Trophoblast cell (in vitro differentiated cells and primary cell): ENCODE measurements at regions not wholly inside any gene's neighbourhood (a gene's known extent, or its start where the extent isn't known, plus 50 kb on each side); places are given as distances from the start of the nearest gene placed in this dataset.
"Not testable (repeated sequence)": the region's sequence is repeated elsewhere in the genome, so short reads cannot be mapped to it uniquely, and the experiment has no call there.

ENCODE experiments used
- DNase-seq, 2 donors: peaks; one replicate each; pipeline ENCODE4 v3.0.0-alpha.2; 2016
- H2AFZ ChIP-seq: 2 replicates; pipeline ENCODE4 v1.6.1; 2013; ENCODE audit warnings: low read length, moderate library complexity, mild to moderate bottlenecking; ENCODE audit not compliant: insufficient read depth, poor library complexity
- H2AK5ac ChIP-seq: 2 replicates; pipeline ENCODE4 v1.6.1; 2013; ENCODE audit warnings: mild to moderate bottlenecking, low read length
- H2BK120ac ChIP-seq: 2 replicates; pipeline ENCODE4 v1.6.1; 2013; ENCODE audit warnings: low read length, mild to moderate bottlenecking, moderate library complexity; ENCODE audit not compliant: insufficient read depth, poor library complexity
- H2BK12ac ChIP-seq: 2 replicates; pipeline ENCODE4 v1.6.1; 2013; ENCODE audit warnings: mild to moderate bottlenecking, low read length, moderate library complexity
- H2BK5ac ChIP-seq: 2 replicates; pipeline ENCODE4 v1.6.1; 2013; ENCODE audit warnings: low read length, low read depth, moderate library complexity, mild to moderate bottlenecking; ENCODE audit not compliant: poor library complexity
- H3K14ac ChIP-seq: 2 replicates; pipeline ENCODE4 v1.6.1; 2013; ENCODE audit warnings: mild to moderate bottlenecking, low read length
- H3K18ac ChIP-seq: 2 replicates; pipeline ENCODE4 v1.6.1; 2013; ENCODE audit warnings: mild to moderate bottlenecking, low read length
- H3K23ac ChIP-seq: 2 replicates; pipeline ENCODE4 v1.6.1; 2013; ENCODE audit warnings: low read length
- H3K27ac ChIP-seq: 2 replicates; pipeline ENCODE4 v1.5.1; 2013; ENCODE audit warnings: low read depth, mild to moderate bottlenecking, inconsistent platforms, low read length, moderate library complexity
- H3K27me3 ChIP-seq: 2 replicates; pipeline ENCODE4 v1.6.1; 2013; ENCODE audit warnings: inconsistent platforms, mild to moderate bottlenecking, low read length, moderate library complexity; ENCODE audit not compliant: insufficient read depth
- H3K36me3 ChIP-seq, 2 experiments: 1 replicate in 1 of 2; 2 replicates in 1 of 2; pipeline ENCODE4 v1.6.1; 2013; ENCODE audit warnings: low read length in 2 of 2, mild to moderate bottlenecking in 2 of 2, moderate library complexity in 1 of 2; ENCODE audit not compliant: insufficient read depth in 2 of 2, control insufficient read depth in 1 of 2
- H3K4ac ChIP-seq: 2 replicates; pipeline ENCODE4 v1.6.1; 2013; ENCODE audit warnings: low read depth, mild to moderate bottlenecking, low read length, moderate library complexity
- H3K4me1 ChIP-seq, 2 experiments: 1 replicate in 1 of 2; 2 replicates in 1 of 2; pipeline ENCODE4 v1.6.1; 2013; ENCODE audit warnings: low read length in 2 of 2, mild to moderate bottlenecking in 2 of 2, moderate library complexity in 1 of 2; ENCODE audit not compliant: insufficient read depth in 2 of 2, control insufficient read depth in 1 of 2
- H3K4me2 ChIP-seq: 2 replicates; pipeline ENCODE4 v1.6.1; 2013; ENCODE audit warnings: inconsistent platforms, mild to moderate bottlenecking, low read length, moderate library complexity
- H3K4me3 ChIP-seq: 2 replicates; pipeline ENCODE4 v1.5.1; 2013; ENCODE audit warnings: mild to moderate bottlenecking, low read depth, low read length, inconsistent platforms
- H3K79me1 ChIP-seq: one replicate; pipeline ENCODE4 v1.6.1; 2013; ENCODE audit warnings: low read length
- H3K79me2 ChIP-seq: 2 replicates; pipeline ENCODE4 v1.6.1; 2013; ENCODE audit warnings: low read length, mild to moderate bottlenecking; ENCODE audit not compliant: control insufficient read depth, insufficient read depth, poor library complexity
- H3K9ac ChIP-seq: 2 replicates; pipeline ENCODE4 v1.6.1; 2013; ENCODE audit warnings: mild to moderate bottlenecking, low read length
- H3K9me3 ChIP-seq: 2 replicates; pipeline ENCODE4 v1.6.1; 2013; ENCODE audit warnings: low read depth, mild to moderate bottlenecking, control low read depth, inconsistent platforms, low read length; ENCODE audit not compliant: insufficient read depth
- H4K12ac ChIP-seq: 2 replicates; pipeline ENCODE4 v1.6.1; 2013; ENCODE audit warnings: low read depth, mild to moderate bottlenecking, low read length, moderate library complexity
- H4K8ac ChIP-seq: 2 replicates; pipeline ENCODE4 v1.6.1; 2013; ENCODE audit warnings: low read depth, mild to moderate bottlenecking, low read length, moderate library complexity
- H4K91ac ChIP-seq: one replicate; pipeline ENCODE4 v1.6.1; 2013; ENCODE audit warnings: low read depth, mild to moderate bottlenecking, low read length, moderate library complexity
- WGBS: extraction: QIAGEN DNeasy Blood & Tissue Kit; methylation state at CpG from one replicate; pipeline ENCODE4 v1.1.7; 2013; ENCODE audit warnings: missing lambda C conversion rate; ENCODE audit not compliant: insufficient read length, insufficient coverage; ENCODE audit errors: extremely low coverage; 5-methylcytosine and 5-hydroxymethylcytosine counted together

GRCh38 chr20:30386099-30386498 lies 871.4 kb upstream of the DEFB115 start:
- not testable (repeated sequence) for H2AFZ ChIP-seq, H3K36me3 ChIP-seq, H4K8ac ChIP-seq, H2BK120ac ChIP-seq, H3K27ac ChIP-seq, H2BK12ac ChIP-seq, H2BK5ac ChIP-seq, H3K4me2 ChIP-seq, H3K14ac ChIP-seq, H3K9ac ChIP-seq, H2AK5ac ChIP-seq, DNase-seq, H3K9me3 ChIP-seq, H3K79me2 ChIP-seq, H3K27me3 ChIP-seq, H3K79me1 ChIP-seq, H3K4me3 ChIP-seq, H3K4me1 ChIP-seq, H3K23ac ChIP-seq, H4K12ac ChIP-seq, H4K91ac ChIP-seq, H3K4ac ChIP-seq, H3K18ac ChIP-seq
- WGBS, result no CpG with 5 or more reads among the region's 4 CpGs

- H3K9me3 ChIP-seq, H3K4ac ChIP-seq, H3K36me3 ChIP-seq, H3K79me2 ChIP-seq, H2AK5ac ChIP-seq, H2BK12ac ChIP-seq, H2AFZ ChIP-seq, H3K23ac ChIP-seq, H3K27me3 ChIP-seq, H4K12ac ChIP-seq, H3K4me2 ChIP-seq, H3K27ac ChIP-seq, H3K4me1 ChIP-seq, DNase-seq, H2BK120ac ChIP-seq, H4K91ac ChIP-seq, H3K18ac ChIP-seq, H3K9ac ChIP-seq, H3K4me3 ChIP-seq, H3K79me1 ChIP-seq, H4K8ac ChIP-seq, H3K14ac ChIP-seq, H2BK5ac ChIP-seq: not testable (repeated sequence)
- no CpG with 5 or more reads among the region's 4 CpGs for WGBS
These were observed 869.6 kb upstream of the DEFB115 start for GRCh38 chr20:30387823-30388222.

GRCh38 chr20:30393523-30393922 lies 863.9 kb upstream of the DEFB115 start:
- WGBS, result no CpG with 5 or more reads among the region's 1 CpG
- not testable (repeated sequence) for H4K12ac ChIP-seq, H3K9me3 ChIP-seq, H2AK5ac ChIP-seq, DNase-seq, H3K14ac ChIP-seq, H2AFZ ChIP-seq, H3K4me3 ChIP-seq, H3K27me3 ChIP-seq, H3K79me2 ChIP-seq, H4K91ac ChIP-seq, H3K18ac ChIP-seq, H3K27ac ChIP-seq, H2BK5ac ChIP-seq, H3K79me1 ChIP-seq, H4K8ac ChIP-seq, H3K9ac ChIP-seq, H3K4me2 ChIP-seq, H3K36me3 ChIP-seq, H2BK12ac ChIP-seq, H3K23ac ChIP-seq, H3K4me1 ChIP-seq, H3K4ac ChIP-seq, H2BK120ac ChIP-seq

- not testable (repeated sequence) for H2AK5ac ChIP-seq, H2AFZ ChIP-seq, H3K79me2 ChIP-seq, H3K4me2 ChIP-seq, H3K4me3 ChIP-seq, H3K9ac ChIP-seq, H4K8ac ChIP-seq, H4K12ac ChIP-seq, H3K9me3 ChIP-seq, H3K23ac ChIP-seq, H3K79me1 ChIP-seq, H3K4ac ChIP-seq, DNase-seq, H3K18ac ChIP-seq, H4K91ac ChIP-seq, H3K14ac ChIP-seq, H2BK120ac ChIP-seq, H2BK5ac ChIP-seq, H3K27me3 ChIP-seq, H3K4me1 ChIP-seq, H3K27ac ChIP-seq, H3K36me3 ChIP-seq, H2BK12ac ChIP-seq
- no CpG with 5 or more reads among the region's 2 CpGs for WGBS
These were observed 860.4 kb upstream of the DEFB115 start for GRCh38 chr20:30397111-30397510.
